ENCODE measurements at regions not wholly inside any gene's neighbourhood (a gene's known extent, or its start where the extent isn't known, plus 50 kb on each side); places are given as distances from the start of the nearest gene placed in this dataset.

- TF ChIP-seq CEBPB (IDR thresholded peaks at IDR 0.05), result no peak
- TF ChIP-seq EP300 (IDR thresholded peaks at IDR 0.05; ENCODE audit: borderline replicate concordance), result no peak
- no peak for TF ChIP-seq TCF12 (IDR thresholded peaks at IDR 0.05; ENCODE audit: low read depth)
- no peak for TF ChIP-seq TEAD4 (IDR thresholded peaks at IDR 0.05)
- TF ChIP-seq MAX (IDR thresholded peaks at IDR 0.05), result no peak
- TF ChIP-seq NFIC (IDR thresholded peaks at IDR 0.05), result no peak
- no peak for TF ChIP-seq REST (IDR thresholded peaks at IDR 0.05; ENCODE audit: low read depth)
- TF ChIP-seq ZBTB7A (IDR thresholded peaks at IDR 0.05; ENCODE audit: low read depth), result no peak
- no peak for TF ChIP-seq TAF1 (IDR thresholded peaks at IDR 0.05; ENCODE audit: low read depth)
- no peak for TF ChIP-seq USF1 (IDR thresholded peaks at IDR 0.05)
- no peak for TF ChIP-seq EGR1 (IDR thresholded peaks at IDR 0.05)
- no peak for TF ChIP-seq RAD21 (IDR thresholded peaks at IDR 0.05; ENCODE audit: low read depth)
- no peak for TF ChIP-seq FOXM1 (IDR thresholded peaks at IDR 0.05; ENCODE audit: borderline replicate concordance, low read depth)
- TF ChIP-seq YY1 (IDR thresholded peaks at IDR 0.05; ENCODE audit: low read depth), result no peak
Observed at GRCh38 chr9:88816591-88816990, 174.7 kb upstream of the S1PR3 start.

- no peak for TF ChIP-seq RAD21 (IDR thresholded peaks at IDR 0.05; ENCODE audit: low read depth)
- TF ChIP-seq EGR1 (IDR thresholded peaks at IDR 0.05), result no peak
- TF ChIP-seq TEAD4 (IDR thresholded peaks at IDR 0.05), result no peak
- no peak for TF ChIP-seq ZBTB7A (IDR thresholded peaks at IDR 0.05; ENCODE audit: low read depth)
- no peak for TF ChIP-seq CEBPB (IDR thresholded peaks at IDR 0.05)
- TF ChIP-seq FOXM1 (IDR thresholded peaks at IDR 0.05; ENCODE audit: borderline replicate concordance, low read depth), result no peak
- TF ChIP-seq MAX (IDR thresholded peaks at IDR 0.05), result no peak
- no peak for TF ChIP-seq REST (IDR thresholded peaks at IDR 0.05; ENCODE audit: low read depth)
- no peak for TF ChIP-seq YY1 (IDR thresholded peaks at IDR 0.05; ENCODE audit: low read depth)
- TF ChIP-seq EP300 (IDR thresholded peaks at IDR 0.05; ENCODE audit: borderline replicate concordance), result no peak
- TF ChIP-seq TAF1 (IDR thresholded peaks at IDR 0.05; ENCODE audit: low read depth), result no peak
- no peak for TF ChIP-seq USF1 (IDR thresholded peaks at IDR 0.05)
- TF ChIP-seq NFIC (IDR thresholded peaks at IDR 0.05), result no peak
- TF ChIP-seq TCF12 (IDR thresholded peaks at IDR 0.05; ENCODE audit: low read depth), result no peak
- no peak for TF ChIP-seq CREB1 (IDR thresholded peaks at IDR 0.05; ENCODE audit: low read depth)
Observed at GRCh38 chr9:88817628-88818027, 173.6 kb upstream of the S1PR3 start.

- TF ChIP-seq RAD21 (IDR thresholded peaks at IDR 0.05; ENCODE audit: low read depth), result no peak
- no peak for TF ChIP-seq TEAD4 (IDR thresholded peaks at IDR 0.05)
- TF ChIP-seq CEBPB (IDR thresholded peaks at IDR 0.05), result no peak
- TF ChIP-seq TAF1 (IDR thresholded peaks at IDR 0.05; ENCODE audit: low read depth), result no peak
Observed at GRCh38 chr9:88818495-88819201, 172.6 kb upstream of the S1PR3 start.

GRCh38 chr9:88819476-88819875 is 171.8 kb upstream of the S1PR3 start:
- TF ChIP-seq EGR1 (IDR thresholded peaks at IDR 0.05) (no peak), TCF12 (IDR thresholded peaks at IDR 0.05; ENCODE audit: low read depth) (no peak), TEAD4 (IDR thresholded peaks at IDR 0.05) (no peak), NFIC (IDR thresholded peaks at IDR 0.05) (no peak), FOXM1 (IDR thresholded peaks at IDR 0.05; ENCODE audit: borderline replicate concordance, low read depth) (no peak)

- TF ChIP-seq TAF1 (IDR thresholded peaks at IDR 0.05; ENCODE audit: low read depth), result no peak
- peak; percentile 31 for TF ChIP-seq TEAD4 (IDR thresholded peaks at IDR 0.05)
- no peak for TF ChIP-seq USF1 (IDR thresholded peaks at IDR 0.05)
Observed at GRCh38 chr9:88820055-88820454, 171.2 kb upstream of the S1PR3 start.
